Chondrocyte (in vitro differentiated cells): ENCODE measurements at regions not wholly inside any gene's neighbourhood (a gene's known extent, or its start where the extent isn't known, plus 50 kb on each side); places are given as distances from the start of the nearest gene placed in this dataset.

Experiments used
- DNase-seq: peaks from one replicate; pipeline ENCODE4 v3.0.0; 2021; ENCODE audit warnings: mixed read lengths, low spot score
- H3K27ac Mint-ChIP-seq: one replicate; pipeline ENCODE4 v1.8.0; 2021; ENCODE audit warnings: mild to moderate bottlenecking, moderate library complexity, mixed read lengths; ENCODE audit not compliant: unreplicated experiment
- H3K27me3 Mint-ChIP-seq: 2 replicates; pipeline ENCODE4 v1.8.0; 2021; ENCODE audit warnings: low read depth, mixed read lengths
- H3K36me3 Mint-ChIP-seq: 2 replicates; pipeline ENCODE4 v1.8.0; 2021; ENCODE audit warnings: low read depth, mixed read lengths
- H3K4me1 Mint-ChIP-seq: 2 replicates; pipeline ENCODE4 v1.8.0; 2021; ENCODE audit warnings: low read depth, mild to moderate bottlenecking, mixed read lengths
- H3K4me3 Mint-ChIP-seq: one replicate; pipeline ENCODE4 v1.8.0; 2021; ENCODE audit warnings: mild to moderate bottlenecking, moderate library complexity, mixed read lengths; ENCODE audit not compliant: unreplicated experiment
- H3K9me3 Mint-ChIP-seq: 2 replicates; pipeline ENCODE4 v1.8.0; 2021; ENCODE audit warnings: low read depth, mixed read lengths
- CTCF ChIP-seq: fragments of 200-600 bp; sonication (generic); IDR thresholded peaks from 2 replicates; pipeline ENCODE4 v1.5.0; 2021; ENCODE audit warnings: antibody characterized with exemption, mild to moderate bottlenecking, moderate library complexity

GRCh38 chr21:28106370-28106890 is 886.2 kb downstream of the LTN1 start:
- no peak for TF ChIP-seq CTCF

GRCh38 chr21:28104346-28104745 is 888.3 kb downstream of the LTN1 start:
- Mint-ChIP-seq H3K27me3 (peaks cover 2% of the 10 kb centered on the region), H3K27ac (no peak overlapping the region), H3K4me3 (no peak overlapping the region), H3K4me1 (no peaks in the 10 kb centered on the region), H3K36me3 (no peaks in the 10 kb centered on the region), H3K9me3 (no peaks in the 10 kb centered on the region)
- DNase-seq, result no peak
- no peak for TF ChIP-seq CTCF

More at GRCh38 chr21:28106370-28106890, 886.2 kb downstream of the LTN1 start:
- peaks cover 4% of the 10 kb centered on the region for H3K9me3 Mint-ChIP-seq
- DNase-seq, result no peak
- H3K36me3 Mint-ChIP-seq, result no peaks in the 10 kb centered on the region
- no peak overlapping the region for H3K27ac Mint-ChIP-seq
- no peaks in the 10 kb centered on the region for H3K27me3 Mint-ChIP-seq
- H3K4me3 Mint-ChIP-seq, result no peak overlapping the region
- peaks cover 8% of the 10 kb centered on the region for H3K4me1 Mint-ChIP-seq

DNA sequence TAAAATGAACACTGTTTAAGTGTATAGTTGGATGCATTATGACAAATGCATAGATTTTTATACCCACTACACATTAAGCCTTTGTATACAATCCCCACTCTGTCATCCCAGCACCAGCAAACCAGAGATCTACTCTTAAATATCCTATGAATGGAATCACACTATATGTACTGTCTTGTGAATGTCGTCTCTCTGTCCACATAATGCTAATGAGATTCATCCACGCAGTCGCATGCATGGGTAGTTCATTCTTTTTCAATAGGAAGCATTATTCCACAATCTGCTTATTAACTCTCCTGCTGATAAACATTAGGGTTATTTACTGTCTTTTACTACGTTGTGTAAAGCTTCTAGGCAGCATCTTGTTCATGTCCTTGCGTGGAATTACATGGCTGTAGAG is 892.3 kb downstream of the LTN1 start:
- H3K27me3 Mint-ChIP-seq, result peaks cover 2% of the 10 kb centered on the region
- no peaks in the 10 kb centered on the region for H3K9me3 Mint-ChIP-seq
- DNase-seq, result no peak
- no peaks in the 10 kb centered on the region for H3K36me3 Mint-ChIP-seq
- no peak overlapping the region for H3K4me3 Mint-ChIP-seq
- TF ChIP-seq CTCF, result no peak
- no peaks in the 10 kb centered on the region for H3K4me1 Mint-ChIP-seq
- no peak overlapping the region for H3K27ac Mint-ChIP-seq

DNA sequence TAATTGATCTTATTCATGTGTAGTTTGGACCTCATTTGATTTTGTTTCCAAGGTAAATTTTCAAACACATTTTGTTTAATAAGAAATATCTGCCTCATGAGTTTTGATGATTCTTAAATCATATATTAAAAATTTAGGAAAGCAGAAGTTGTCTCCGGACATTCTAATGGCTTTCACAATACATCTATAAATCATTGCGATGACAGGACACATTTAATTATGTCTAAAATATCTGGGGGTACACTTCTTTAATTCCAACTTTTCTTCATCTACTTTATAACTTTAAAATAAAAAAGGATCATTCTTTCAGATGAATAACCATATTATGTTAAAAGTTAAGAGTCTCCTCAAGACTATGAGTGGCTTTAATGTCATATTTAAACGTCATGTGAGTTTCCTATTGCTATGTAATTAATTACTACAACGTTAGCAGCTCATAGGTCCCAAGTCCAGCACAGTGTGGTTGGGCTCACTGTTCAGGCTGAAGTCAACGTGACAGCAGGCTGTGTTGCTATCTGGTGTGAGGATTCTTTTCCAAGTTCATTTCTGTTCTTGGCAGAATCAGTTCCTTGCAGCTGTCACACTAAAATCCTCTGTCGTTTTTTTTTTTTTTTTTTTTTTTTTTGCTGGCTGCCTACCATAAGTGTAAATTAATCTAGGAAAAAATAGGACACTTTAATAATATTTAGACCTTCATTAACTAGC is 893.5 kb downstream of the LTN1 start:
- peaks cover 2% of the 10 kb centered on the region for H3K27me3 Mint-ChIP-seq
- no peak for TF ChIP-seq CTCF
- no peak overlapping the region for H3K27ac Mint-ChIP-seq
- H3K4me3 Mint-ChIP-seq, result no peak overlapping the region
- H3K9me3 Mint-ChIP-seq, result no peaks in the 10 kb centered on the region
- no peaks in the 10 kb centered on the region for H3K36me3 Mint-ChIP-seq
- no peak for DNase-seq
- no peaks in the 10 kb centered on the region for H3K4me1 Mint-ChIP-seq

GRCh38 chr21:28091466-28091865 is 901.2 kb downstream of the LTN1 start:
- Mint-ChIP-seq H3K4me1 (no peaks in the 10 kb centered on the region), H3K9me3 (peaks cover 12% of the 10 kb centered on the region), H3K27me3 (no peaks in the 10 kb centered on the region), H3K27ac (no peak overlapping the region), H3K4me3 (no peak overlapping the region), H3K36me3 (no peaks in the 10 kb centered on the region)
- no peak for DNase-seq
- no peak for TF ChIP-seq CTCF
